ENCODE measurements at regions not wholly inside any gene's neighbourhood (a gene's known extent, or its start where the extent isn't known, plus 50 kb on each side); places are given as distances from the start of the nearest gene placed in this dataset.

DNA sequence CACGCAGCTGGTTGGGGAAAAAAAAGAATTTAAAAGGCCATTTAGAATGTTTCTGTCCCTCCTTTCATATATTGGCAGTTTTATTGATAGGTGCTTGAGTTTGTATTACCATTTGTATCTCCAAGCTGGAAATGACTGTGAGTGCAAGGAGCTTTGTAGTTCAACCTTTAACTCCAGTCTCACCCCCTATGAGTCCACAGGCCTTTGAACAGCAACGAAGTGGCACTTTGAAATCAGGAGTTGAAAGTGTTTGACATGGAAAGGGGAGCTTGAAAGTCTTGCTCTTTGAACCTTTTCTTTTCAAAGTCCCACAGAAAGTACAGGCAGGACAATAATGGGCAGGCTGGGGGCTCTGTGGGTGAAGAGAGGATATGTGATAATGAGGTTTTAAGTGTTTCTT, 480.3 kb downstream of the RERGL start:
- no peaks in the 10 kb centered on the region for H3K27me3 Mint-ChIP-seq (ENCODE audit: low read depth)
- H3K9me3 Mint-ChIP-seq (ENCODE audit: low read depth), result no peaks in the 10 kb centered on the region
- no peaks in the 10 kb centered on the region for H3K4me1 Mint-ChIP-seq (ENCODE audit: low read depth)
- no peak for TF ChIP-seq CTCF (IDR thresholded peaks at IDR 0.05)
- H3K36me3 Mint-ChIP-seq (ENCODE audit: low read depth), result no peaks in the 10 kb centered on the region
- no peak overlapping the region for H3K27ac Mint-ChIP-seq (ENCODE audit: unreplicated experiment)
- DNase-seq (ENCODE audit: low spot score), result no peak
- H3K4me3 Mint-ChIP-seq (ENCODE audit: unreplicated experiment), result no peak overlapping the region

- no peaks in the 10 kb centered on the region for H3K36me3 Mint-ChIP-seq (ENCODE audit: low read depth)
- no peaks in the 10 kb centered on the region for H3K4me1 Mint-ChIP-seq (ENCODE audit: low read depth)
- no peak overlapping the region for H3K4me3 Mint-ChIP-seq (ENCODE audit: unreplicated experiment)
- DNase-seq (ENCODE audit: low spot score), result no peak
- no peaks in the 10 kb centered on the region for H3K9me3 Mint-ChIP-seq (ENCODE audit: low read depth)
- no peaks in the 10 kb centered on the region for H3K27me3 Mint-ChIP-seq (ENCODE audit: low read depth)
- no peak overlapping the region for H3K27ac Mint-ChIP-seq (ENCODE audit: unreplicated experiment)
- TF ChIP-seq CTCF (IDR thresholded peaks at IDR 0.05), result no peak
Measured at GRCh38 chr12:17609153-17609552, 480.8 kb downstream of the RERGL start.

DNA sequence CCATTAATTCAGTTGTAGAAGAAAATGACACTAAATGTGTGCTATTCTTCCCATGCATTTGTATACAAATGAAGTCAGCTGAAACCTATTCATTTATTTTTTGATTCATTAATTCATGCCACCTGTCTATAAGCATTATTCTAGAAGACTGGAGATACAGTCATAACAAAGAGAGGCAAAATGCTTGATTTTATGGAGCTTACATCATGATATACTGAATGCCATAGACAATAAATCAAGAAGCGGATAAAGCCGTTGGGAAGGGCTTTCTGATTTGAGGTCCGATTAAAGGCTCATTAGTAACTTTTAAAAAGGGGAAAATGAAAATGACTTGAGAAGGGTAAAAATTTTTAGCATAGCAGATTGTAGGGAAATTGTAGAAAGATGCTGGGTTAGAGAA, 494.9 kb downstream of the RERGL start:
- Mint-ChIP-seq H3K9me3 (ENCODE audit: low read depth) (no peaks in the 10 kb centered on the region), H3K27ac (ENCODE audit: unreplicated experiment) (no peak overlapping the region), H3K27me3 (ENCODE audit: low read depth) (peaks cover 3% of the 10 kb centered on the region), H3K4me3 (ENCODE audit: unreplicated experiment) (no peak overlapping the region), H3K4me1 (ENCODE audit: low read depth) (no peaks in the 10 kb centered on the region), H3K36me3 (ENCODE audit: low read depth) (no peaks in the 10 kb centered on the region)
- no peak for DNase-seq (ENCODE audit: low spot score)
- TF ChIP-seq CTCF (IDR thresholded peaks at IDR 0.05), result no peak

- TF ChIP-seq CTCF (IDR thresholded peaks at IDR 0.05), result no peak
- no peak for DNase-seq (ENCODE audit: low spot score)
- Mint-ChIP-seq H3K4me3 (ENCODE audit: unreplicated experiment) (no peak overlapping the region), H3K27me3 (ENCODE audit: low read depth) (peaks cover 3% of the 10 kb centered on the region), H3K4me1 (ENCODE audit: low read depth) (no peaks in the 10 kb centered on the region), H3K9me3 (ENCODE audit: low read depth) (no peaks in the 10 kb centered on the region), H3K36me3 (ENCODE audit: low read depth) (no peaks in the 10 kb centered on the region), H3K27ac (ENCODE audit: unreplicated experiment) (no peak overlapping the region)
Measured at GRCh38 chr12:17593715-17594406, 496.1 kb downstream of the RERGL start.

- no peak for DNase-seq (ENCODE audit: low spot score)
- no peak overlapping the region for H3K4me3 Mint-ChIP-seq (ENCODE audit: unreplicated experiment)
- H3K27ac Mint-ChIP-seq (ENCODE audit: unreplicated experiment), result no peak overlapping the region
- H3K36me3 Mint-ChIP-seq (ENCODE audit: low read depth), result no peaks in the 10 kb centered on the region
- TF ChIP-seq CTCF (IDR thresholded peaks at IDR 0.05), result no peak
- H3K27me3 Mint-ChIP-seq (ENCODE audit: low read depth), result peaks cover 3% of the 10 kb centered on the region
- H3K4me1 Mint-ChIP-seq (ENCODE audit: low read depth), result no peaks in the 10 kb centered on the region
- no peaks in the 10 kb centered on the region for H3K9me3 Mint-ChIP-seq (ENCODE audit: low read depth)
Measured at GRCh38 chr12:17592472-17592871, 497.5 kb downstream of the RERGL start.
